GM13976 (cell line): ENCODE measurements at regions not wholly inside any gene's neighbourhood (a gene's known extent, or its start where the extent isn't known, plus 50 kb on each side); places are given as distances from the start of the nearest gene placed in this dataset.

Experiments used
- DNase-seq: peaks from one replicate; pipeline ENCODE4 v3.0.0; 2012; ENCODE audit warnings: low spot score
- in situ Hi-C: fragments of 300-500 bp; cut with MboI; formaldehyde crosslinking; loops from one replicate; pipeline ENCODE4 v1.12.0; 2022; ENCODE audit warnings: low sequenced_read_pairs, mixed read lengths, inconsistent platforms; ENCODE audit not compliant: unreplicated experiment
- TF ChIP-seq, protein P1 (sequence below): IDR thresholded peaks from 2 replicates; pipeline ENCODE4 v1.5.1; 2012; ENCODE audit warnings: borderline replicate concordance, mild to moderate bottlenecking; ENCODE audit not compliant: insufficient read depth; ENCODE audit errors: extremely low read depth, missing control alignments, control extremely low read depth

DNA sequence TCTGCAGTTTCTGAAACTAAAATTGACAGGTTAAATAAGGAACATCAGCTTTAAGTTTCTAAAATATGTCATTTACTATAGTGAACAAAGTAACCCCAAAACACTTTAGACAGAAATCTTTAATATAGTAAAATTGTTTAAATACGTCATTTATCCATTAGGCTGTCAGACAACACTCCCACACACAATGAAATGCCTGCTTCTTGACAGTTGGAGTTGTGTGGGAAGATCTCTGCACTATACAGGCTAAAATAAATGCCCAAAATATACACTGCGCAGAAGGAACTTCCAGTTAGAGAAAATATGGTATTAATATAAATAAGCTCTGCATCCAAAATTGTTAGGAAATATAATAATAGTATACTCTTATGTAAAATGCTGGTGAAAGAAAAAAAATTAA, 794.4 kb downstream of the CDH18 start:
- in situ Hi-C loops: no loop called here
- DNase-seq: no peak
- TF ChIP-seq, protein P1, sequence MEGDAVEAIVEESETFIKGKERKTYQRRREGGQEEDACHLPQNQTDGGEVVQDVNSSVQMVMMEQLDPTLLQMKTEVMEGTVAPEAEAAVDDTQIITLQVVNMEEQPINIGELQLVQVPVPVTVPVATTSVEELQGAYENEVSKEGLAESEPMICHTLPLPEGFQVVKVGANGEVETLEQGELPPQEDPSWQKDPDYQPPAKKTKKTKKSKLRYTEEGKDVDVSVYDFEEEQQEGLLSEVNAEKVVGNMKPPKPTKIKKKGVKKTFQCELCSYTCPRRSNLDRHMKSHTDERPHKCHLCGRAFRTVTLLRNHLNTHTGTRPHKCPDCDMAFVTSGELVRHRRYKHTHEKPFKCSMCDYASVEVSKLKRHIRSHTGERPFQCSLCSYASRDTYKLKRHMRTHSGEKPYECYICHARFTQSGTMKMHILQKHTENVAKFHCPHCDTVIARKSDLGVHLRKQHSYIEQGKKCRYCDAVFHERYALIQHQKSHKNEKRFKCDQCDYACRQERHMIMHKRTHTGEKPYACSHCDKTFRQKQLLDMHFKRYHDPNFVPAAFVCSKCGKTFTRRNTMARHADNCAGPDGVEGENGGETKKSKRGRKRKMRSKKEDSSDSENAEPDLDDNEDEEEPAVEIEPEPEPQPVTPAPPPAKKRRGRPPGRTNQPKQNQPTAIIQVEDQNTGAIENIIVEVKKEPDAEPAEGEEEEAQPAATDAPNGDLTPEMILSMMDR: no peak

DNA sequence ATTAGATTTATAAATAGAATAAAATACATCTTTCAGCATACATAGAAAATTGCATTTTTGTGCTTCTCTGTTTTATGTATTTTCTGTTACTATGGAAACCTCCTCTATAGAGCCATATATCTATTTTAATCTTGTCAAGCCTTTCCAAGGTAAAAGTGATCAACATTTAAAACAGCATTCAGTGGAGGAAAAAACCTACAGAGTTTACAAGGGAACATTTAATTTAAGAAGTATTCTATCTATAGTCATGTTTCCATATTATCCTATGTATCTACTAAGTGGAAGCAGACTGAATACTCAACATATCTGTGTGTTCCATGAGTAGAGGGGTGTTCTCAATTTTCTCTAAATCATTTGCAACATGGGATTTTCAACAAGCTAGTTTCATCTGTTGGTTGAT, 791.4 kb downstream of the CDH18 start:
- DNase-seq: no peak
- TF ChIP-seq, protein P1: no peak
- in situ Hi-C loops: no loop called here

DNA sequence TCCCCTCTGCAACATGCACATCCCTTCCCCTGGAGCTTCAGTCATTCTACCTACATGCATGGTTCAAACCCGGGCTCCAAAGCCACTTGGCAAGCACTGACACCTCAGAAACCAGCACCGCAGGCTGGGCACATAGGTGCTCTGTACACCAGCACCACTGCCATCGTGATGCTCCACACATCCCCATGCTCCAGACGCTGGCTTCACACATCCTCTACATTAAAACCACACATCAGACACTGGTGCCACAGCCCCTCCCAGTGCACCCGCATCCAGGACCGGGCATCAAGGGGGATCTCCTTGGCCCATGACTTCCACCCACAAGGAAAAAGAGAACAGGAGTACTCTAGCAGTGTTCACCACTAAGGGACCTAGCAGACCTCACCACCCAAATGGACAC, 787.7 kb downstream of the CDH18 start:
- TF ChIP-seq, protein P1: no peak
- in situ Hi-C loops: no loop called here
- no peak for DNase-seq

DNA sequence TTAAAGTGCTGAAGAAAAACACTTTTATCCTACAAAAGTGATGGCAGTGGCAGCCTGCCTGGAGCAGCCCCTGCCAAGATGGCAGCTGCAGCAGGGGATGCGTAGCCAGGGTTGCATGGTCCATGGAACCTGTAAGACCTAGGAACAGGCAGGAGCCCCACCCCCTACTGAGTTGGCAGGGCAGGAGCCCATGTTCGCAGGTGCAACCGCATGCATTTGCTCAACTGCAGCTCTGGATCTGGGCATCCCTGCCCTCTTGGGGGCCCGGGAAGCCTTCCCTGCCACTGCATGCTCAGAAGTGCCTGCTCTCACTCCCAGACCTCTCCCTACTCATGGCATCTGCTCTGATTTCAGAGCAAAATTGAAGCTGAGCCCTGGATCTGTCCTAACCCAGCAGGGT, 779.6 kb downstream of the CDH18 start:
- TF ChIP-seq, protein P1: no peak
- no peak for DNase-seq
- in situ Hi-C loops: no loop called here

- in situ Hi-C loops: no loop called here
- DNase-seq: no peak
- TF ChIP-seq, protein P1: no peak
Observed at GRCh38 chr5:19210886-19211285, 777.1 kb downstream of the CDH18 start.

DNA sequence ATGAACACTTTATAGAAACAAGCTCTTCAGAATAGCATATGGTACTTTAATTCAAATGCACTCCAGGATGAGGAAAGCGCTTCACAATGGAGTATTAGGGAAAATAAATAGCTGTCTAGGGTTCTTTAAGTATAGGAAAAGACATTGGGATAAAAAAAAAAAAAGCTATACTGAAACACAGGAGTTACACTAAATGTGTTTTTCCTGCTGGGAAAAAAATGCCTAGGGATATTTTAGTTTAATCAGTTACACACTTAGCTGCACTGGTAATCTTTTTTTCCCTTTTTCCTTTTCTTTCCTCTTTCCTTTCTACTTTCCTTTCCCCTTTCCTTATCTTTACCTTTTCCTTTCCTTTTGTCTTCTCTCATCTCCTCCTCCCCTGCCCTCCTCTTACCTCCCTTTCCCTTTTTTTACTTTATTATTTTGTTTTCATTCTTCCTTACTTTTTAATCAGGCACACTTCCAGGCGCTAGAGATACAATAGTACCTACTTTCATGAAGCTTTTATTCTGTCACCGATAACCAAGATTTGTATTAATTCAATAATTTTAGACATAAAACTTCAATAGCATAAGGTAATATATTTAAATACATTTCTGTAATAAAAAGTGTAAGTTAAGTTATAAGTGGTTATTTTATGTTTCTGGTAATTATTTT, 758.7 kb downstream of the CDH18 start:
- TF ChIP-seq, protein P1: no peak
- in situ Hi-C loops: no loop called here
- DNase-seq: no peak

GRCh38 chr5:19233573-19233972, 754.4 kb downstream of the CDH18 start:
- TF ChIP-seq, protein P1: no peak
- in situ Hi-C loops: no loop called here
- no peak for DNase-seq
